PC-3 (cell line): ENCODE measurements at regions not wholly inside any gene's neighbourhood (a gene's known extent, or its start where the extent isn't known, plus 50 kb on each side); places are given as distances from the start of the nearest gene placed in this dataset.

ENCODE experiments used
- EZH2 ChIP-seq: fragments of 300-600 bp; sonication (generic); IDR thresholded peaks from one replicate; pipeline ENCODE4 v1.6.1; 2017; ENCODE audit warnings: antibody characterized with exemption, mild to moderate bottlenecking, low read length; ENCODE audit not compliant: unreplicated experiment
- TF ChIP-seq, protein P1 (sequence below): fragments of 300-600 bp; sonication (generic); conservative IDR thresholded peaks from 2 replicates; pipeline ENCODE4 v1.5.1; 2017; ENCODE audit warnings: antibody characterized with exemption, low read depth, mild to moderate bottlenecking, low read length

DNA sequence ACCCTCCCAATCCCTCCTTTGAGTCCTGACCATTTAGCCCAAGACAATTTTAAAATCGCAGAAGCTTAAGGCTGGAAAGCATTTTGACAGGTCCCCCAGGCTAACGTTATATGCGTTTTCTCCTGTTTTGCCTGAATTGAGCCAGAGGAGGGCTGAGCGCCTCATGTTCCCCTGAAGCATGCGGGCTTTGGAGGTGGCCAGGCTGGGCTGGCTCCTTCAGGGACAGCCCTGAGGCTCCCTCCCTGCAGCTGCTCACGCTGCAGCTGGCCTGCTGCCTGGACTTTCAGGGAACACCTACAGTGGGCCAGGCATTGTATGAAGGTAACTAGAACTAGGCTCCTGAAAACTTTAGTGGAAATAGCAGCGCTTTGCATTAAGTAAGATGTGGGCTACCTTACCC is 179.2 kb downstream of the ACKR3 start:
- TF ChIP-seq EZH2: no peak
- TF ChIP-seq, protein P1, sequence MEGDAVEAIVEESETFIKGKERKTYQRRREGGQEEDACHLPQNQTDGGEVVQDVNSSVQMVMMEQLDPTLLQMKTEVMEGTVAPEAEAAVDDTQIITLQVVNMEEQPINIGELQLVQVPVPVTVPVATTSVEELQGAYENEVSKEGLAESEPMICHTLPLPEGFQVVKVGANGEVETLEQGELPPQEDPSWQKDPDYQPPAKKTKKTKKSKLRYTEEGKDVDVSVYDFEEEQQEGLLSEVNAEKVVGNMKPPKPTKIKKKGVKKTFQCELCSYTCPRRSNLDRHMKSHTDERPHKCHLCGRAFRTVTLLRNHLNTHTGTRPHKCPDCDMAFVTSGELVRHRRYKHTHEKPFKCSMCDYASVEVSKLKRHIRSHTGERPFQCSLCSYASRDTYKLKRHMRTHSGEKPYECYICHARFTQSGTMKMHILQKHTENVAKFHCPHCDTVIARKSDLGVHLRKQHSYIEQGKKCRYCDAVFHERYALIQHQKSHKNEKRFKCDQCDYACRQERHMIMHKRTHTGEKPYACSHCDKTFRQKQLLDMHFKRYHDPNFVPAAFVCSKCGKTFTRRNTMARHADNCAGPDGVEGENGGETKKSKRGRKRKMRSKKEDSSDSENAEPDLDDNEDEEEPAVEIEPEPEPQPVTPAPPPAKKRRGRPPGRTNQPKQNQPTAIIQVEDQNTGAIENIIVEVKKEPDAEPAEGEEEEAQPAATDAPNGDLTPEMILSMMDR: no peak
